HCT116 (cell line): ENCODE measurements at regions not wholly inside any gene's neighbourhood (a gene's known extent, or its start where the extent isn't known, plus 50 kb on each side); places are given as distances from the start of the nearest gene placed in this dataset.

ENCODE experiments used
- ATAC-seq: fragments of 200-7000 bp; cut with Tn5 transposase; 2 replicates; pipeline ENCODE4 v1.9.1; 2020; ENCODE audit warnings: mild to moderate bottlenecking, moderate library complexity
- BruUV-seq: library from RNA; stranded (reverse); fragments of 400-500 nt; replicated peaks from 2 replicates; lab custom pipeline; 2021; lab: Mats Ljungman, UMichigan
- CTCF ChIA-PET: fragments of 300-600 bp; sonication (Branson Sonifier 250); formaldehyde crosslinking; loops from one replicate; lab custom pipeline; 2021; ENCODE audit warnings: antibody characterized with exemption; lab: Charles Lee
- POLR2A ChIA-PET: fragments of 300-600, 350-600 bp; sonication (Branson Sonifier 250); formaldehyde crosslinking; loops from one replicate; lab custom pipeline; 2021; ENCODE audit warnings: antibody characterized with exemption; lab: Charles Lee
- RAD21 ChIA-PET, 2 experiments: fragments of 300-600 bp; sonication (Branson Sonifier 250); formaldehyde crosslinking; loops; one replicate each; lab custom pipeline; 2023; ENCODE audit warnings: low total read pairs in 2 of 2; ENCODE audit not compliant: uncharacterized antibody in 2 of 2, unreplicated experiment in 2 of 2, low non-redundant PET in 1 of 2; lab: Charles Lee
- DNase-seq: peaks from one replicate; pipeline ENCODE4 v3.0.0-alpha.2; 2010; ENCODE audit warnings: low read depth, low spot score
- H2AFZ ChIP-seq: fragments of 200-600 bp; shearing (Covaris generic), sonication (generic); 2 replicates; pipeline ENCODE4 v1.6.1; 2017; ENCODE audit warnings: low read depth, mixed run types, mixed read lengths, antibody characterized with exemption, low read length; ENCODE audit not compliant: poor library complexity, severe bottlenecking
- H3K27ac ChIP-seq: 2 replicates; pipeline ENCODE4 v1.5.1; 2012; ENCODE audit warnings: low read depth, low read length
- H3K27me3 ChIP-seq: fragments of 200-600 bp; sonication (generic); 2 replicates; pipeline ENCODE4 v1.6.1; 2016; ENCODE audit warnings: mixed run types, low read length, mixed read lengths; ENCODE audit not compliant: insufficient read depth
- H3K36me3 ChIP-seq, 2 experiments: fragments of 200-500 bp in 1 of 2; fragments of 200-600 bp in 1 of 2; sonication (Bioruptor generic) in 1 of 2; sonication (generic) in 1 of 2; 2 replicates each; pipeline versions ENCODE4 v1.5.1 to v1.6.1; 2014 to 2016; ENCODE audit warnings: low read length in 2 of 2, inconsistent platforms in 1 of 2, mixed read lengths in 1 of 2, mixed run types in 1 of 2; ENCODE audit not compliant: insufficient read depth in 2 of 2, control insufficient read depth in 1 of 2
- H3K4me1 ChIP-seq, 2 experiments: fragments of 200-600 bp in 1 of 2; sonication (generic) in 1 of 2; 2 replicates each; pipeline versions ENCODE4 v1.5.1 to v1.6.1; 2012 to 2017; ENCODE audit warnings: low read length in 2 of 2, inconsistent platforms in 1 of 2, mild to moderate bottlenecking in 1 of 2, mixed read lengths in 1 of 2, mixed run types in 1 of 2, moderate library complexity in 1 of 2; ENCODE audit not compliant: insufficient read depth in 2 of 2, control insufficient read depth in 1 of 2
- H3K4me2 ChIP-seq: fragments of 200-600 bp; sonication (generic); 2 replicates; pipeline ENCODE4 v1.6.1; 2017; ENCODE audit warnings: mixed run types, low read length, mixed read lengths
- H3K4me3 ChIP-seq, 2 experiments: fragments of 200-600 bp in 1 of 2; sonication (generic) in 1 of 2; replicated peaks in 1 of 2; 2 replicates each; pipeline ENCODE4 v1.5.1; 2011 to 2016; ENCODE audit warnings: low read length in 2 of 2, control low read depth in 1 of 2, low read depth in 1 of 2, mild to moderate bottlenecking in 1 of 2, mixed read lengths in 1 of 2, mixed run types in 1 of 2
- H3K79me2 ChIP-seq: fragments of 200-600 bp; sonication (generic); 2 replicates; pipeline ENCODE4 v1.6.1; 2017; ENCODE audit warnings: mild to moderate bottlenecking, mixed run types, low read length, moderate library complexity, mixed read lengths; ENCODE audit not compliant: insufficient read depth
- H3K9ac ChIP-seq: fragments of 200-600 bp; sonication (generic); 2 replicates; pipeline ENCODE4 v1.6.1; 2016; ENCODE audit warnings: low read length, mixed read lengths
- H3K9me2 ChIP-seq: fragments of 200-600 bp; sonication (generic), shearing (Covaris generic); 2 replicates; pipeline ENCODE4 v1.6.1; 2017; ENCODE audit warnings: mixed run types, mild to moderate bottlenecking, moderate library complexity; ENCODE audit not compliant: insufficient read depth
- H3K9me3 ChIP-seq, 2 experiments: fragments of 200-500 bp in 1 of 2; fragments of 200-600 bp in 1 of 2; sonication (Bioruptor generic) in 1 of 2; sonication (generic) in 1 of 2; 2 replicates each; pipeline ENCODE4 v1.6.1; 2014 to 2017; ENCODE audit warnings: low read length in 2 of 2, mixed read lengths in 2 of 2, inconsistent platforms in 1 of 2, low read depth in 1 of 2, mild to moderate bottlenecking in 1 of 2, mixed run types in 1 of 2, moderate library complexity in 1 of 2; ENCODE audit not compliant: control insufficient read depth in 1 of 2, insufficient read depth in 1 of 2
- H4K20me1 ChIP-seq: fragments of 200-600 bp; sonication (generic), shearing (Covaris generic); 2 replicates; pipeline ENCODE4 v1.6.1; 2017; ENCODE audit warnings: mixed run types, mild to moderate bottlenecking, moderate library complexity; ENCODE audit not compliant: insufficient read depth
- CBX3 ChIP-seq: IDR thresholded peaks from 2 replicates; pipeline ENCODE4 v1.6.1; 2012; ENCODE audit warnings: low read depth
- ELF1 ChIP-seq: IDR thresholded peaks from 2 replicates; pipeline ENCODE4 v1.6.1; 2012; ENCODE audit warnings: low read depth, borderline replicate concordance
- EZH2phosphoT487 ChIP-seq: fragments of 200-600 bp; IDR thresholded peaks from 2 replicates; pipeline ENCODE4 v1.6.1; 2018; ENCODE audit warnings: antibody characterized with exemption, borderline replicate concordance
- JUND ChIP-seq: IDR thresholded peaks from 2 replicates; pipeline ENCODE4 v1.6.1; 2012
- POLR2AphosphoS5 ChIP-seq: IDR thresholded peaks from 2 replicates; pipeline ENCODE4 v1.6.1; 2011; ENCODE audit warnings: mild to moderate bottlenecking, low read depth, low read length, moderate library complexity
- YY1 ChIP-seq: IDR thresholded peaks from 2 replicates; pipeline ENCODE4 v1.6.1; 2011; ENCODE audit warnings: low read length, low read depth, moderate library complexity, mild to moderate bottlenecking; ENCODE audit not compliant: insufficient replicate concordance; ENCODE audit errors: extremely low read depth
- ZFX ChIP-seq: fragments of 450-650 bp; IDR thresholded peaks from 2 replicates; pipeline ENCODE4 v1.6.1; 2017
- ZNF274 ChIP-seq: fragments of 200-500 bp; sonication (Bioruptor generic); IDR thresholded peaks from 2 replicates; pipeline ENCODE4 v1.6.1; 2014; ENCODE audit warnings: mild to moderate bottlenecking, low read depth, low read length, inconsistent platforms
- intact Hi-C: fragments of 100-400 bp; cut with micrococcal nuclease; formaldehyde crosslinking; loops from 2 replicates; pipeline ENCODE4 v1.10.0; 2022
- TF ChIP-seq, protein P1 (sequence below), 3 experiments: fragments of 200-600 bp in 1 of 3; sonication (generic) in 1 of 3; IDR thresholded peaks in 2 of 3; conservative IDR thresholded peaks in 1 of 3; 2 replicates each; pipeline ENCODE4 v1.5.1; 2012 to 2017; ENCODE audit warnings: low read depth in 2 of 3, low read length in 2 of 3, antibody characterized with exemption in 1 of 3, borderline replicate concordance in 1 of 3, control low read depth in 1 of 3, mild to moderate bottlenecking in 1 of 3, mixed read lengths in 1 of 3, mixed run types in 1 of 3, moderate library complexity in 1 of 3; ENCODE audit not compliant: insufficient read depth in 1 of 3
- TF ChIP-seq, protein P2 (sequence below): IDR thresholded peaks from 2 replicates; pipeline ENCODE4 v1.6.1; 2012
- TF ChIP-seq, protein P3 (sequence below): IDR thresholded peaks from 2 replicates; pipeline ENCODE4 v1.6.1; 2011; ENCODE audit warnings: mild to moderate bottlenecking, low read length, moderate library complexity; ENCODE audit not compliant: insufficient replicate concordance; ENCODE audit errors: extremely low read depth

DNA sequence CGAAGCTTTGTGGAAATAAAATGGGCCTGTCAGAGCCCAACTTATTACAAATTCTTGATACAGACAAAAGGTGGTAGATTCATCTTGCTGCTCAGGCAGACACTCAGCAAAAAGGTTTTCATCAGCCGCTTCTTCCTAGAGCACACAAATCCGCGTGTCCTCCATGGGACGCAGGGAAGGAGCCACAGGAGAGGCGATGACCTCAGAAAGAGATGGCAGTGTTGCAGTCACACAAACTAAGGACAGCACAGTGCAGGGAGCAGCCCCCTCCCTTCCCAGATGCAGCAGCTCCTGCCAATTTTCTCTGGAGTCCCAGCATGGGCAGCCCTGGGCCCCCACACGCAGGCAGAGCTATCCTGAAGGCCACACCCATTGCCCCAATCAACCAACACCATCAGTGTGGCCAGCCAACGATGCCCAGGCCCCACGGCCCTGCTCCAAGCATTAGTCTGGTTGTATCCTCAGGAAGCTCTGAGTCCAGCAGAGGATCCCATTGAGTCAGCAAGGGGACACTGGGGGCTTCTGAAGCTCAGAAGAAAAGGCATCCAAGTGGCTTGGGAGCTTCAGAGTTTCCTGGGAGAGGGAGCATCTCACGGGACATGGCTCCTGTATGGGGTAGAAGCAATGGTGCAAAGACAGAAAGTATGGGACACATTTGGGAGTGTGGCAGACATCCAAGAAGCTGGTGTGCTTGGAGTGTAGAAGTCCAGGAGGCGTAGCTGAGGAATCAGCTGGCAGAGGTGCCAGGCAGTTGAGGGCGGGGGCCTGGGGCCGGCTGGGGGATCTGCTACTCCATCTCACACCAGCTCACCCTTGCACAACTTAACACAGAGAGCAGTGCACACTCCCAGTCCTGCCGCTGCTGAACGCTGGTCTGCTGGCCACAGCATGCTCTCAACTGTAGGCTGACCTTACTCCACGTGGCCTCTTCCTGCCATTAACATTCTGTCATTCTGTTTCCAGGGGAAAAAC is 142.1 kb upstream of the CST7 start:
- DNase-seq (no peak), ATAC-seq (no peak)
- Histone ChIP-seq H3K9ac (no peak overlapping the region), H2AFZ (no peak overlapping the region), H3K79me2 (no peaks in the 10 kb centered on the region), H3K4me3 (no peak overlapping the region), H3K4me2 (no peak overlapping the region), H3K27ac (no peak overlapping the region), H3K9me2 (no peaks in the 10 kb centered on the region), H3K4me1 (no peaks in the 10 kb centered on the region), H3K27me3 (no peaks in the 10 kb centered on the region), H3K9me3 (no peaks in the 10 kb centered on the region), H4K20me1 (no peaks in the 10 kb centered on the region), H3K36me3 (no peaks in the 10 kb centered on the region)
- CTCF ChIA-PET, result no interaction called here
- POLR2A ChIA-PET, result no interaction called here
- no TSS peak for BruUV-seq
- intact Hi-C loops, result no loop called here
- no peak for TF ChIP-seq ZFX
- TF ChIP-seq, protein P1, sequence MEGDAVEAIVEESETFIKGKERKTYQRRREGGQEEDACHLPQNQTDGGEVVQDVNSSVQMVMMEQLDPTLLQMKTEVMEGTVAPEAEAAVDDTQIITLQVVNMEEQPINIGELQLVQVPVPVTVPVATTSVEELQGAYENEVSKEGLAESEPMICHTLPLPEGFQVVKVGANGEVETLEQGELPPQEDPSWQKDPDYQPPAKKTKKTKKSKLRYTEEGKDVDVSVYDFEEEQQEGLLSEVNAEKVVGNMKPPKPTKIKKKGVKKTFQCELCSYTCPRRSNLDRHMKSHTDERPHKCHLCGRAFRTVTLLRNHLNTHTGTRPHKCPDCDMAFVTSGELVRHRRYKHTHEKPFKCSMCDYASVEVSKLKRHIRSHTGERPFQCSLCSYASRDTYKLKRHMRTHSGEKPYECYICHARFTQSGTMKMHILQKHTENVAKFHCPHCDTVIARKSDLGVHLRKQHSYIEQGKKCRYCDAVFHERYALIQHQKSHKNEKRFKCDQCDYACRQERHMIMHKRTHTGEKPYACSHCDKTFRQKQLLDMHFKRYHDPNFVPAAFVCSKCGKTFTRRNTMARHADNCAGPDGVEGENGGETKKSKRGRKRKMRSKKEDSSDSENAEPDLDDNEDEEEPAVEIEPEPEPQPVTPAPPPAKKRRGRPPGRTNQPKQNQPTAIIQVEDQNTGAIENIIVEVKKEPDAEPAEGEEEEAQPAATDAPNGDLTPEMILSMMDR (IDR thresholded peaks at IDR 0.05 in 2 of 3, conservative IDR thresholded peaks at IDR 0.05 in 1 of 3; ENCODE audit: borderline replicate concordance in 1 of 3, insufficient read depth in 1 of 3, low read depth in 2 of 3, low read length in 2 of 3), result no peak
- TF ChIP-seq, protein P2, sequence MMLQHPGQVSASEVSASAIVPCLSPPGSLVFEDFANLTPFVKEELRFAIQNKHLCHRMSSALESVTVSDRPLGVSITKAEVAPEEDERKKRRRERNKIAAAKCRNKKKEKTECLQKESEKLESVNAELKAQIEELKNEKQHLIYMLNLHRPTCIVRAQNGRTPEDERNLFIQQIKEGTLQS, result no peak
- no peak for TF ChIP-seq ELF1
- RAD21 ChIA-PET, result no interaction called here

DNA sequence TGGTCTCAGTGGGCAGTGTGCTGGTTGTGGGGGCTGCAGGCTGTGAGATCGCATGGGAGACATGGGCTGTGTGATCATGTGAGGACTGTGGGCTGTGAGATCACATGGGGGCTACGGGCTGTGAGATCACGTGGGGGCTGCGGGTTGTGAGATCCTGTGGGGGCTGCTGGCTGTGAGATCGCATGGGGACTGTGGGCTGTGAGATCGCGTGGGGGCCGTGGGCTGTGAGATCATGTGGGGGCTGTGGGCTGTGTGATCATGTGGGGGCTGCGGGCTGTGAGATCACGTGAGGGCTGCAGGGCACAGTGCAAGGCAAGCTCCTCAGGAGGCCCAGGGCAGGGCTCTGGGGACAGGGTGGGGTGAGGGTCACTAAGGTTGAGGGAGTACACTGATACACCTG is 140.5 kb upstream of the CST7 start:
- POLR2A ChIA-PET, result no interaction called here
- Histone ChIP-seq H3K9me2 (no peaks in the 10 kb centered on the region), H3K4me1 (no peaks in the 10 kb centered on the region), H3K4me3 (no peak overlapping the region), H3K9ac (no peak overlapping the region), H2AFZ (no peak overlapping the region), H3K36me3 (no peaks in the 10 kb centered on the region), H3K27me3 (0 out of 2 replicates have a peak, but pooled peaks cover 2% of the 10 kb centered on the region), H3K4me2 (no peak overlapping the region), H4K20me1 (no peaks in the 10 kb centered on the region), H3K79me2 (no peaks in the 10 kb centered on the region), H3K9me3 (no peaks in the 10 kb centered on the region), H3K27ac (no peak overlapping the region)
- DNase-seq, result no peak
- no peak for TF ChIP-seq EZH2phosphoT487
- TF ChIP-seq CBX3, result no peak
- no peak for TF ChIP-seq ZFX
- TF ChIP-seq ZNF274, result no peak
- TF ChIP-seq YY1, result no peak
- TF ChIP-seq, protein P3, sequence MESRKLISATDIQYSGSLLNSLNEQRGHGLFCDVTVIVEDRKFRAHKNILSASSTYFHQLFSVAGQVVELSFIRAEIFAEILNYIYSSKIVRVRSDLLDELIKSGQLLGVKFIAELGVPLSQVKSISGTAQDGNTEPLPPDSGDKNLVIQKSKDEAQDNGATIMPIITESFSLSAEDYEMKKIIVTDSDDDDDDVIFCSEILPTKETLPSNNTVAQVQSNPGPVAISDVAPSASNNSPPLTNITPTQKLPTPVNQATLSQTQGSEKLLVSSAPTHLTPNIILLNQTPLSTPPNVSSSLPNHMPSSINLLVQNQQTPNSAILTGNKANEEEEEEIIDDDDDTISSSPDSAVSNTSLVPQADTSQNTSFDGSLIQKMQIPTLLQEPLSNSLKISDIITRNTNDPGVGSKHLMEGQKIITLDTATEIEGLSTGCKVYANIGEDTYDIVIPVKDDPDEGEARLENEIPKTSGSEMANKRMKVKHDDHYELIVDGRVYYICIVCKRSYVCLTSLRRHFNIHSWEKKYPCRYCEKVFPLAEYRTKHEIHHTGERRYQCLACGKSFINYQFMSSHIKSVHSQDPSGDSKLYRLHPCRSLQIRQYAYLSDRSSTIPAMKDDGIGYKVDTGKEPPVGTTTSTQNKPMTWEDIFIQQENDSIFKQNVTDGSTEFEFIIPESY, result no peak
- TF ChIP-seq POLR2AphosphoS5, result no peak
- TF ChIP-seq ELF1, result no peak
- TF ChIP-seq JUND, result no peak
- CTCF ChIA-PET, result no interaction called here
- RAD21 ChIA-PET, result no interaction called here
- intact Hi-C loops, result no loop called here
- no peak for ATAC-seq
- BruUV-seq, result no TSS peak
